Retinal pigment epithelial cell (primary cell): ENCODE measurements at regions not wholly inside any gene's neighbourhood (a gene's known extent, or its start where the extent isn't known, plus 50 kb on each side); places are given as distances from the start of the nearest gene placed in this dataset.
"Not testable (repeated sequence)": the region's sequence is repeated elsewhere in the genome, so short reads cannot be mapped to it uniquely, and the experiment has no call there.

ENCODE experiments used
- DNase-seq: peaks from one replicate; pipeline ENCODE4 v3.0.0-alpha.2; 2010; ENCODE audit warnings: low read depth
- H3K4me3 ChIP-seq: 2 replicates; pipeline ENCODE4 v1.5.1; 2011; ENCODE audit warnings: mild to moderate bottlenecking, low read length, control low read depth, moderate library complexity
- CTCF ChIP-seq: conservative IDR thresholded peaks from 2 replicates; pipeline ENCODE4 v1.5.1; 2011; ENCODE audit warnings: low read depth, low read length, control low read depth, inconsistent platforms

- DNase-seq = no peak
- no peak overlapping the region for H3K4me3 ChIP-seq
- TF ChIP-seq CTCF = no peak
Measured at GRCh38 chr2:203612246-203612645, 77.1 kb upstream of the RAPH1 start.

GRCh38 chr2:203619267-203619878 lies 84.3 kb upstream of the RAPH1 start:
- no peak overlapping the region for H3K4me3 ChIP-seq
- no peak for DNase-seq
- TF ChIP-seq CTCF = no peak

DNA sequence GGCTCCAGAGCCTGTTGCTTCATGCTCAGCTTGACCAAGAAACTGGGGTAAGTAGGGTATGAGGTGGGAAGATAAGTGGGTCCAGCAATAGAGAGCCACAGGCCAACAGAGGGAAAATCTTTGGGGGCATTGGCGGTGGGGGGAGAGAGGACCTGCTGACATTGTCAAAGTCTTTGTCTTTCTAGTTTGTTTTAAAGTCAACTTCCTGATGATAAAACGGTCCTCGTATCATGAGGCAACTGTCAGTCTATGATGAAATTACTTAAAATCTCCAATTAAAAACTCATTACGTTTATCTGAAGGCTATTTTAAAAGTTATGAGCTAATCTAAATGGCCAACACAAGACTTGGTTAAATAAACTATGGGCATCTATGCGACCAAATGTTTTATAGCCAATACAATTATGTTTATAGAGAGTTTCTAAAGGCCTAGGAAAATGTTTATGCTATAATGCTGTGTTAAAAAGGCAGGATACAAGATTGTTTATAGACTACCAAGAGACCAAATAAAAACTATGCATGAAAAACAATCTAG lies 84.4 kb upstream of the CD28 start:
- TF ChIP-seq CTCF = no peak
- DNase-seq = no peak
- H3K4me3 ChIP-seq = no peak overlapping the region

DNA sequence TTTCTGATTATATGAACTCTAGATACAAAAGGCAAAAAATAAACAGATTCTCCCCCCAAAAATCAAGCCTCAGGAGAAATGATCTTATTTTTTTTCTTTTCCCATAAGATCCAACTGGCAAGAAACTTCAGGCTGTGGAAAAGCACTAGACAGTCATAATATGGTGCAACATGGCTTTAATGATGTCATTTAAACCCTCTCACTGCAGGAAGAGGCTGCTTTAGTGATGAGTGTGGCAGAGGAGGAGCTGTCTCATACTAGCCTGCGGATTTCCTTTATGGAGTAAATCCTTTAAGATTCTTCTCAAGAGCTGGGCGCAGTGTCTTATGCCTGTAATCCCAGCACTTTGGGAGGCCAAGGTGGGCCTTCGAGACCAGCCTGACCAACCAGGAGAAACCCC lies 83.3 kb upstream of the CD28 start:
- no peak for TF ChIP-seq CTCF
- DNase-seq = no peak
- H3K4me3 ChIP-seq = no peak overlapping the region

GRCh38 chr2:203623661-203624060 lies 82.8 kb upstream of the CD28 start:
- H3K4me3 ChIP-seq = no peak overlapping the region
- TF ChIP-seq CTCF = no peak
- DNase-seq = no peak

DNA sequence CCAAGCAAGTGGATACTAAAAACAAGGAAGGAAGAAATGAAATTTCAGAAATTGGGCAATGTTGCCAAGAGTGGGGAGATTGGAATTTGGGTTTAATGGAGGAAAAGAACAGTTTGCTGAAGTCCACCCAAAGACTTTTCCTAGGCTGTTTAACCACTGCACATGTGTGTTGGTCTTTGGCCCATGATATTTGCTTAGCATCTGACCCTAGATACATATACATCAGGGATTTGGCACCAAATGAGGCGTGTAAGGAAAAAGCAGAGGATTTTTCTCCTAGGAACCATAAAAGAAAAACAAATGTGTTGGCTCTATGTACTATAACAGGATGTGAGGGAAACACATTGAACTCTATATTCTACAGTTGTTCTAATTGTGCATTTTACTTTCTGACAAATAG lies 80.7 kb upstream of the CD28 start:
- no peak overlapping the region for H3K4me3 ChIP-seq
- no peak for DNase-seq
- TF ChIP-seq CTCF = no peak

DNA sequence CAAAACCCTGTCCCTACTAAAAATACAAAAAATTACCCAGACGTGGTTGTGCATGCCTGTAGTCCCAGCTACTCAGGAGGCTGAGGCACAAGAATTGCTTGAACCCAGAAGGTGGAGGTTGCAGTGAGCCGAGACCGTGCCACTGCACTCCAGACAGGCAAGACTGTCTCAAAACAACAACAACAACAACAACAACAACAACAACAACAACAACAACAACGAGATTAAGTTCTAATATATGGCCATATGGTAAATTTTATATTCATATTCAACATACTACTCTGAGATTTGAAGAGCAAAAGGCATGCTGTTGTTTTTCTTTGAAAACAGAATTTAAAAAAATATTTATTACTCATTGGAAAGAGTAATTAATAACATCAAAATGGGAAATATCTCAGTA lies 80.2 kb upstream of the CD28 start:
- DNase-seq, H3K4me3 ChIP-seq: not testable (repeated sequence)
